Stomach (tissue), 4 donors: ENCODE measurements at regions not wholly inside any gene's neighbourhood (a gene's known extent, or its start where the extent isn't known, plus 50 kb on each side); places are given as distances from the start of the nearest gene placed in this dataset.

Experiments
- CTCF ChIP-seq, 7 experiments: fragments of 450-650 bp in 4 of 7; fragments of 200-600 bp in 3 of 7; sonication (generic) in 3 of 7; IDR thresholded peaks; one replicate each; pipeline ENCODE4 v1.5.1; 2016 to 2019; ENCODE audit warnings: antibody characterized with exemption in 7 of 7, control low read depth in 2 of 7, mild to moderate bottlenecking in 1 of 7
- EP300 ChIP-seq: sonication (generic); formaldehyde crosslinking; IDR thresholded peaks from one replicate; pipeline ENCODE4 v1.6.1; 2017; ENCODE audit warnings: antibody characterized with exemption
- POLR2A ChIP-seq, 4 donors: fragments of 450-650 bp; IDR thresholded peaks; one replicate each; pipeline ENCODE4 v1.6.1; 2016; ENCODE audit warnings: antibody characterized with exemption in 4 of 4, control low read depth in 2 of 4, mild to moderate bottlenecking in 1 of 4, moderate library complexity in 1 of 4
- POLR2AphosphoS5 ChIP-seq, 3 donors: sonication (generic); formaldehyde crosslinking; IDR thresholded peaks; one replicate each; pipeline ENCODE4 v1.6.1; 2016; ENCODE audit warnings: antibody characterized with exemption in 3 of 3

GRCh38 chr10:63899673-63900300 is 378.6 kb downstream of the REEP3 start:
- TF ChIP-seq CTCF (IDR thresholded peaks at IDR 0.05) = no peak
- no peak for TF ChIP-seq POLR2A (IDR thresholded peaks at IDR 0.05)
- TF ChIP-seq EP300 = no peak
- TF ChIP-seq POLR2AphosphoS5 (IDR thresholded peaks at IDR 0.05) = no peak
